ENCODE measurements at regions not wholly inside any gene's neighbourhood (a gene's known extent, or its start where the extent isn't known, plus 50 kb on each side); places are given as distances from the start of the nearest gene placed in this dataset.

- Histone ChIP-seq H3K36me3 (replicated peaks in 1 of 2; ENCODE audit: control insufficient read depth in 1 of 2, insufficient read depth in 2 of 2, low read length in 2 of 2) (no peaks in the 10 kb centered on the region), H3K9ac (ENCODE audit: insufficient read depth, low read length, poor library complexity, severe bottlenecking) (no peak overlapping the region), H3K4me3 (replicated peaks in 1 of 3; ENCODE audit: low read depth in 2 of 3, low read length in 3 of 3) (no peak overlapping the region), H3K79me2 (ENCODE audit: insufficient read depth, low read length) (no peaks in the 10 kb centered on the region), H3K4me1 (ENCODE audit: control insufficient read depth in 1 of 2, insufficient read depth in 2 of 2, low read length in 2 of 2) (no peaks in the 10 kb centered on the region), H4K20me1 (ENCODE audit: insufficient read depth, low read length) (no peaks in the 10 kb centered on the region), H3K9me3 (replicated peaks in 1 of 2; ENCODE audit: control insufficient read depth in 1 of 2, insufficient read depth in 1 of 2, low read length in 2 of 2) (peaks cover 0 to 9% of the 10 kb centered on the region in 2 donors), H2AFZ (ENCODE audit: insufficient read depth, low read depth, low read length, poor library complexity, severe bottlenecking) (no peak overlapping the region), H3K4me2 (replicated peaks; ENCODE audit: extremely low read depth, low read length, poor library complexity, severe bottlenecking) (no peak overlapping the region), H3K27me3 (ENCODE audit: control insufficient read depth in 2 of 2, insufficient read depth in 2 of 2, low read length in 2 of 2) (no peaks in the 10 kb centered on the region), H3K27ac (ENCODE audit: low read depth in 1 of 2, low read length in 2 of 2) (no peak overlapping the region)
- TF ChIP-seq CTCF (IDR thresholded peaks at IDR 0.05), result no peak
- intact Hi-C loops (cut with micrococcal nuclease), result no loop called here
- peaks cover 4 to 10% (median 7%) of the 10 kb centered on the region in 7 donors for H3K9me3 Mint-ChIP-seq
- H3K4me1 Mint-ChIP-seq, result no peaks in the 10 kb centered on the region
- DNase-seq, result no peak
- peaks cover 0 to 2% (median 0%) of the 10 kb centered on the region in 3 donors for H3K27me3 Mint-ChIP-seq (ENCODE audit: low read depth in 3 of 3)
- no peak overlapping the region for H3K4me3 Mint-ChIP-seq
- no peaks in the 10 kb centered on the region for H3K36me3 Mint-ChIP-seq
- no peak overlapping the region for H3K27ac Mint-ChIP-seq
- WGBS (ENCODE audit: insufficient coverage), result no CpG with 5 or more reads among the region's 7 CpGs
Observed at GRCh38 chr7:20064974-20065862, 152.0 kb downstream of the MACC1 start.

- intact Hi-C loops (cut with micrococcal nuclease), result no loop called here
- H3K4me1 Mint-ChIP-seq, result no peaks in the 10 kb centered on the region
Observed at GRCh38 chr7:20064181-20064970, 152.8 kb downstream of the MACC1 start.

More at GRCh38 chr7:20064181-20064970, 152.8 kb downstream of the MACC1 start:
- H3K4me3 ChIP-seq (replicated peaks in 1 of 3; ENCODE audit: low read depth in 2 of 3, low read length in 3 of 3), result no peak overlapping the region
- H2AFZ ChIP-seq (ENCODE audit: insufficient read depth, low read depth, low read length, poor library complexity, severe bottlenecking), result no peak overlapping the region
- DNase-seq, result no peak
- Mint-ChIP-seq H3K9me3 (peaks cover 4 to 8% (median 6%) of the 10 kb centered on the region in 7 donors), H3K4me3 (no peak overlapping the region), H3K27me3 (ENCODE audit: low read depth in 3 of 3) (peaks cover 0 to 1% (median 0%) of the 10 kb centered on the region in 3 donors), H3K36me3 (no peaks in the 10 kb centered on the region), H3K27ac (no peak overlapping the region)
- H4K20me1 ChIP-seq (ENCODE audit: insufficient read depth, low read length), result no peaks in the 10 kb centered on the region
- WGBS (ENCODE audit: insufficient coverage), result 90% methylated on average over 2 of the region's 5 CpGs
- no peak overlapping the region for H3K9ac ChIP-seq (ENCODE audit: insufficient read depth, low read length, poor library complexity, severe bottlenecking)
- H3K27me3 ChIP-seq (ENCODE audit: control insufficient read depth in 2 of 2, insufficient read depth in 2 of 2, low read length in 2 of 2), result no peaks in the 10 kb centered on the region
- no peaks in the 10 kb centered on the region for H3K4me1 ChIP-seq (ENCODE audit: control insufficient read depth in 1 of 2, insufficient read depth in 2 of 2, low read length in 2 of 2)
- H3K79me2 ChIP-seq (ENCODE audit: insufficient read depth, low read length), result no peaks in the 10 kb centered on the region
- H3K36me3 ChIP-seq (replicated peaks in 1 of 2; ENCODE audit: control insufficient read depth in 1 of 2, insufficient read depth in 2 of 2, low read length in 2 of 2), result no peaks in the 10 kb centered on the region
- H3K4me2 ChIP-seq (replicated peaks; ENCODE audit: extremely low read depth, low read length, poor library complexity, severe bottlenecking), result no peak overlapping the region
- H3K9me3 ChIP-seq (replicated peaks in 1 of 2; ENCODE audit: control insufficient read depth in 1 of 2, insufficient read depth in 1 of 2, low read length in 2 of 2), result peaks cover 0 to 9% of the 10 kb centered on the region in 2 donors
- no peak overlapping the region for H3K27ac ChIP-seq (ENCODE audit: low read depth in 1 of 2, low read length in 2 of 2)
- no peak for TF ChIP-seq CTCF (IDR thresholded peaks at IDR 0.05)

All from CD14-positive monocyte (primary cell).